HG02973 (cell line): ENCODE measurements at regions not wholly inside any gene's neighbourhood (a gene's known extent, or its start where the extent isn't known, plus 50 kb on each side); places are given as distances from the start of the nearest gene placed in this dataset.

Experiments used
- ATAC-seq: cut with Tn5 transposase; IDR thresholded peaks from one replicate; pipeline ENCODE4 v1.9.1; 2021; ENCODE audit warnings: moderate library complexity; ENCODE audit not compliant: unreplicated experiment

GRCh38 chr5:156109317-156110023 lies 217.5 kb upstream of the SGCD start:
- no peak for ATAC-seq

DNA sequence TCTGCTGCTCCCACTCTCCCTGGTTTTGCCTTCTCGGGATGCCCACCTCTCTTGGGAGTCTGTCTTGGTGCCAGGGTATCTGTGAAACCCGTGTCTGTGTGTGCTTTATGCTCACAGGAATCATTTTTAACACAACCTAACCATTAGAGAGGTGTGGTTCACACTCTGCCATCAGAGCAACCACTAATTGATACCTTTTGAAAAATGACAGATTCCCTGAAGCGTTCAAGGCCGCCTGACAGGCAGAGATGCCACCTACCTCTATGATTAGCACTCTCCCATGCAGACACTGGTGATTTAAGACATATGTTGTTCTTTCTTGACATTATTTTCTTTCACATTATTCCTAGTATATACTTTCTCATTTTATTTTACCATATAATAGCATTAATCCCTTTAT lies 207.3 kb upstream of the SGCD start:
- ATAC-seq = no peak

GRCh38 chr5:156120777-156121176 lies 206.2 kb upstream of the SGCD start:
- ATAC-seq = no peak

DNA sequence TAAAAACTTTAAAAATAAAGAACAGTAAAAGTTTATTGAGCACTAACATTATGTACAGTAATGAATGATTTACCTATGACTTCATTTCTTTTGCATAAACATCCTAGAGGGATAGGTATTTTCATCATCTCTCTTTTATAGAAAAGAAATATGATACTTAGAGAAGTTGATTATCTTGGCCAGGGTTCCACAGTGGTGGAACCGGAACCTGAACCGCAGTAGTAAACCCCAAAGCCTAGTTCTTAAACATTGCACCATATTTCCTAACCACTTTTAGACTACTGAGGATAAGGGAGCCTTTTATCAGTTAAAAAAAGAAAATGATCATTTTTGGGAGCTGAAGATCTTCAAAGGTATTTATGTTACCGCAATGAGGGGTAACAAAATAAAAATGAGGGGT lies 205.7 kb upstream of the SGCD start:
- ATAC-seq = no peak

- ATAC-seq = no peak
These were observed 205.1 kb upstream of the SGCD start for GRCh38 chr5:156121882-156122281.

GRCh38 chr5:156124708-156125107 lies 202.3 kb upstream of the SGCD start:
- ATAC-seq = no peak

- no peak for ATAC-seq
These were observed 201.8 kb upstream of the SGCD start for GRCh38 chr5:156125118-156125517.

GRCh38 chr5:156126716-156127115 lies 200.2 kb upstream of the SGCD start:
- ATAC-seq = no peak

DNA sequence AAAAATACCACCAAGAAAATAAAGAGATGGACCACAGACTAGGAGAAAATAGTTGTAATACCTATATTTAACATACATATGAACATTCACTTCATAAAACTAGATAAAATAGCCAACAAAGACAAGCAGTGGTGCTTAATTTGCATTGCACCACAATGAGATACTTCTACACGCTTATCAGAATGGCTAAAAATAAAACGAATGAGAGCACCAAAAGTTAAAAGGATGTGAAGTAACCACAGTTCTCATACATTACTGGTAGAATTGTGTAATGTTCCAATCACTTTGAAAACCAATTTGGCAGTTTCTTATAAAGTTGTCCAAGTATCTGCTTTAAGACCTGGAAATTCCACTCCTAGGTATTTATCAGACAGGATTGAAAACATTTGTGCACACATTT lies 198.9 kb upstream of the SGCD start:
- no peak for ATAC-seq

GRCh38 chr5:156134216-156134615 lies 192.7 kb upstream of the SGCD start:
- no peak for ATAC-seq

- ATAC-seq = no peak
These were observed 191.4 kb upstream of the SGCD start for GRCh38 chr5:156135531-156135930.

GRCh38 chr5:156137071-156137869 lies 189.7 kb upstream of the SGCD start:
- ATAC-seq = no peak

DNA sequence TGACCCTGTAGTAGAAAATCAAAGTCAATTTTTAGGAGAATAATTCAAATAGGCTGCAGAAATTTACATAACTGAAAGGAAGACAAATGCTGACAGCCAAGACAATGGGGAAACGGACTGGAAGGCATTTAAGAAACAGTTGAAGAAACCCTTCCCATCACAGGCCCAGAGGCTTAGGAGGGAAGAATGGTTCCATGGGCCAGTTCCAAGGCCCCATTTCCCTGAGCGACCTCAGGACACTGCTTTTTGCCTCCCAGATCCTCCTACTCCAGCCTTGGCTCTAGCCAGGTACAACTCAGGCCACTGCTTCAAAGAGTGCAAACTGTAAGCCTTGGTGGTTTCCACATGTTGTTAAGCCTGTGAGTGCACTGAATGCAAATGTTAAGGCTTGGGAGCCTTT lies 184.1 kb upstream of the SGCD start:
- ATAC-seq = no peak

DNA sequence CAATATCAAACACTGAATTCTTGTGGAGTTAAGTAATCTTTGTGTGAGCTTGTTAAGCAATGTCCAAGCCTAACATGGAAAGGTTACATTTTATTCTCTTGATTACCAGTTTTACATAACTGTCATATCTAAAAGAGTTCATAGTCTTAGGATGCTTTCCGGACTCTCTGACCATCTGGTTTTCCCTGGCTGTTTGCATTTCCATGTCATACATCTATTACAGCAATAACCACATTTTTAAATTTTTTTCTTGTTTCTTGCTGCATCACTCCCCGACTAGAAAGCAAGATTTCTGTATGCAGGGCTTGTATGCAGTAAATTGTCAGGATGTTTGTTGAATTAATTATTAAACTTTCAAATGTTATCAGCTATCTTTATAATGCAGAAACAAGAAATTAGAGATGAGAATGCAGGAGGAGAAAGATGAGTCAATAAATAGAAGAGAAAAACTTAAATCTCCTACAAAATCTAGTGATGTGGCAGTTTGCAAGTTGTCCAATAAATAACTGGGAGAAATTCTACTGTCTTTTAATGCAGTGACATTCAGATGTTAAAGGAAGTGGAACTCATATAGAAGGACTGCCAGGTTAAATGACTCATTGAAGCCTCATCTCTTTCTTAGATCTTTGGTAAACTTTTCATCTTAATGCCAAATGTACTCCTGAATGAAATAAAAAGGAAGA lies 179.6 kb upstream of the SGCD start:
- ATAC-seq = no peak

DNA sequence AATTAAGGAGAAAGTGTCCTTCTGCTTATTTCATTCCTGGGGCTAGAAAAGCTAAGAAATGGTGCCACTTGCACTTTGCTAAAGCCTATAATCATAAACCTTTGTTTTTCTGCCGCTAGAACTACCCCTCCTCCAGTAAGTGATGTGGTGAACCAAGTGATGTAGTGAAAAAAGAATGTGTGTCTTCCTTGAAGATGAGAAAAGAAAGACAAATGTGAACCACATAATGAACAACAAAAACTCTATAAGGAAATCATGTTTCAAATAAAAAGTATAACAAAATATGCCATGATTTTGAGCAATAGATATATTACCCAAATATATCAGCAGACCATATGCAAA lies 179.0 kb upstream of the SGCD start:
- ATAC-seq = no peak

DNA sequence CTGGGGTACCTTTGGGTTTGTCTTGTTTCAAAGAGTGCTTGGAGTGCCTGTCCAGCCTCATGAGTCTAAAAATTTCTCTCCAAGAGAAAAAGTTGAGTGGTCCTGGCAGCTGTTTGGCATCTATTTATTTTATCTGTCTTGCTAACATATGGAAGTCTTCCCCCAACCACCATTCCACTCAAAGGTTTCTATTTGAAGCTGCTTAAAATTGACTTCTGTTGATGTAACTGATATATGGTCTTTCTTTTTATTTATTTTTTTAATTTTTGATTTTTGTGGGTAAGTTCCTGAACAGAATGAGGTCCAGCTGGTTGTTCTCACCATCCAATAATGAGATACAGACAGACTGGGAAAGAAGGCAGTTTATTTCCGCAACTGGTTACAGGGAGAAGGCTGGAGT lies 178.7 kb upstream of the SGCD start:
- no peak for ATAC-seq

- ATAC-seq = no peak
These were observed 177.8 kb upstream of the SGCD start for GRCh38 chr5:156149213-156149612.

GRCh38 chr5:156153602-156154001 lies 173.4 kb upstream of the SGCD start:
- no peak for ATAC-seq

GRCh38 chr5:156154757-156155156 lies 172.2 kb upstream of the SGCD start:
- no peak for ATAC-seq

- ATAC-seq = no peak
These were observed 171.4 kb upstream of the SGCD start for GRCh38 chr5:156155598-156155997.

DNA sequence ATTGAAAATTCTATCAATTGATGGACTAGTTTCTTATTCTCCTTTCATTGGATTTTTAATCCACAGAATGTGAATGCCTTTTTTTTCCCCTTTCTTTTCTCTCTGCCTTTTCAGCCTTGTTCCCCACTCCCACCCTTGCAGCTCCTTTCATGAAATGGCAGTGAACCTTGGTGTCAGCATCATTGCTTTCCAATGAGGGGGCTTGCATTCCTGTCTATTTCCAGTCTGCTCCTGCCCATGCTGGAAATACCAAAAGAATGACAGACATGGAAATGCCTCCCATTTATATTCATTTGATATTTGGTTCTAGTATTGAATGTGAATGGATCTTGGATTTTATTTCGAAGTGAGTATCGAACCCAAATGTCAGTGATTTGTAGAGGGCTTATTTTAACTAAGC lies 162.7 kb upstream of the SGCD start:
- no peak for ATAC-seq

GRCh38 chr5:156169495-156169894 lies 157.5 kb upstream of the SGCD start:
- ATAC-seq = no peak
